ENCODE measurements at regions not wholly inside any gene's neighbourhood (a gene's known extent, or its start where the extent isn't known, plus 50 kb on each side); places are given as distances from the start of the nearest gene placed in this dataset.

GRCh38 chr7:41261080-41261479 lies 441.8 kb downstream of the INHBA start:
- no peaks in the 10 kb centered on the region for H4K20me1 ChIP-seq (ENCODE audit: control insufficient read depth, insufficient read depth, low read length, poor library complexity, severe bottlenecking)
- Mint-ChIP-seq H3K4me1 (no peaks in the 10 kb centered on the region), H3K27ac (no peak overlapping the region), H3K4me3 (no peak overlapping the region), H3K9me3 (ENCODE audit: insufficient read depth) (no peaks in the 10 kb centered on the region), H3K27me3 (no peaks in the 10 kb centered on the region)
- H3K9me3 ChIP-seq (ENCODE audit: control extremely low read depth in 1 of 3, control insufficient read depth in 2 of 3, insufficient read depth in 1 of 3, low read length in 2 of 3), result no peaks in the 10 kb centered on the region
- ATAC-seq (ENCODE audit: low read depth) (no peak), DNase-seq (no peak)
- 43% methylated on average over 1 of the region's 4 CpGs for WGBS (ENCODE audit: insufficient coverage)
- intact Hi-C loops (cut with micrococcal nuclease), result no loop called here
- H3K4me3 ChIP-seq (ENCODE audit: control extremely low read depth in 1 of 5, extremely low read depth in 1 of 5, insufficient read depth in 1 of 5, low read depth in 2 of 5, low read length in 4 of 5), result no peak overlapping the region
- no peak overlapping the region for H3K9ac ChIP-seq (ENCODE audit: low read length)
- CTCF ChIA-PET, result no interaction called here
- H3K79me2 ChIP-seq (ENCODE audit: control insufficient read depth, insufficient read depth, low read length), result no peaks in the 10 kb centered on the region
- POLR2A ChIA-PET, result no interaction called here
- H2AFZ ChIP-seq (ENCODE audit: insufficient read depth, low read depth, low read length, poor library complexity, severe bottlenecking), result no peak overlapping the region
- no peak overlapping the region for H3K4me2 ChIP-seq (replicated peaks; ENCODE audit: low read depth, low read length, poor library complexity, severe bottlenecking)
- H3K27ac ChIP-seq (ENCODE audit: low read length in 2 of 2), result no peak overlapping the region
- no peak for TF ChIP-seq CTCF (IDR thresholded peaks at IDR 0.05)
- TF ChIP-seq EZH2 (IDR thresholded peaks at IDR 0.05; ENCODE audit: borderline replicate concordance, insufficient read depth, low read depth, low read length, poor library complexity, severe bottlenecking), result no peak
- H3K4me1 ChIP-seq (ENCODE audit: control insufficient read depth in 2 of 2, insufficient read depth in 2 of 2, low read length in 2 of 2), result no peaks in the 10 kb centered on the region
- no peaks in the 10 kb centered on the region for H3K27me3 ChIP-seq (replicated peaks in 1 of 4; ENCODE audit: control extremely low read depth in 1 of 4, control insufficient read depth in 3 of 4, insufficient read depth in 4 of 4, low read length in 3 of 4)
- H3K36me3 ChIP-seq (replicated peaks in 1 of 2; ENCODE audit: control extremely low read depth in 1 of 2, control insufficient read depth in 1 of 2, extremely low read depth in 1 of 2, insufficient read depth in 2 of 2, low read length in 1 of 2), result no peaks in the 10 kb centered on the region

GRCh38 chr7:41257660-41258059 lies 445.2 kb downstream of the INHBA start:
- intact Hi-C loops (cut with micrococcal nuclease), result no loop called here
- Histone ChIP-seq H3K79me2 (ENCODE audit: control insufficient read depth, insufficient read depth, low read length) (no peaks in the 10 kb centered on the region), H2AFZ (ENCODE audit: insufficient read depth, low read depth, low read length, poor library complexity, severe bottlenecking) (no peak overlapping the region), H3K4me2 (replicated peaks; ENCODE audit: low read depth, low read length, poor library complexity, severe bottlenecking) (no peak overlapping the region), H3K4me1 (ENCODE audit: control insufficient read depth in 2 of 2, insufficient read depth in 2 of 2, low read length in 2 of 2) (no peaks in the 10 kb centered on the region), H3K27ac (ENCODE audit: low read length in 2 of 2) (no peak overlapping the region), H3K4me3 (ENCODE audit: control extremely low read depth in 1 of 5, extremely low read depth in 1 of 5, insufficient read depth in 1 of 5, low read depth in 2 of 5, low read length in 4 of 5) (no peak overlapping the region), H3K9ac (ENCODE audit: low read length) (no peak overlapping the region), H3K36me3 (replicated peaks in 1 of 2; ENCODE audit: control extremely low read depth in 1 of 2, control insufficient read depth in 1 of 2, extremely low read depth in 1 of 2, insufficient read depth in 2 of 2, low read length in 1 of 2) (no peaks in the 10 kb centered on the region), H3K27me3 (replicated peaks in 1 of 4; ENCODE audit: control extremely low read depth in 1 of 4, control insufficient read depth in 3 of 4, insufficient read depth in 4 of 4, low read length in 3 of 4) (no peaks in the 10 kb centered on the region), H3K9me3 (ENCODE audit: control extremely low read depth in 1 of 3, control insufficient read depth in 2 of 3, insufficient read depth in 1 of 3, low read length in 2 of 3) (no peaks in the 10 kb centered on the region), H4K20me1 (ENCODE audit: control insufficient read depth, insufficient read depth, low read length, poor library complexity, severe bottlenecking) (no peaks in the 10 kb centered on the region)
- DNase-seq (no peak), ATAC-seq (ENCODE audit: low read depth) (no peak)
- ChIA-PET POLR2A (no interaction called here), CTCF (no interaction called here)
- Mint-ChIP-seq H3K4me1 (no peaks in the 10 kb centered on the region), H3K9me3 (ENCODE audit: insufficient read depth) (no peaks in the 10 kb centered on the region), H3K4me3 (no peak overlapping the region), H3K27me3 (no peaks in the 10 kb centered on the region), H3K27ac (no peak overlapping the region)
- TF ChIP-seq EZH2 (IDR thresholded peaks at IDR 0.05; ENCODE audit: borderline replicate concordance, insufficient read depth, low read depth, low read length, poor library complexity, severe bottlenecking) (no peak), CTCF (IDR thresholded peaks at IDR 0.05) (no peak)
- WGBS (ENCODE audit: insufficient coverage), result 6% methylated on average over 3 of the region's 4 CpGs
